ENCODE measurements at regions not wholly inside any gene's neighbourhood (a gene's known extent, or its start where the extent isn't known, plus 50 kb on each side); places are given as distances from the start of the nearest gene placed in this dataset.
"Not testable (repeated sequence)": the region's sequence is repeated elsewhere in the genome, so short reads cannot be mapped to it uniquely, and the experiment has no call there.

GRCh38 chr2:234178330-234179030 lies 128.0 kb downstream of the SPP2 start:
- no peak for DNase-seq

- no peak for DNase-seq
These were observed 125.1 kb downstream of the SPP2 start for GRCh38 chr2:234175649-234176048.

- no peak for DNase-seq
These were observed 124.2 kb downstream of the SPP2 start for GRCh38 chr2:234174742-234175141.

GRCh38 chr2:234172532-234172931 lies 122.0 kb downstream of the SPP2 start:
- no peak for DNase-seq

- no peak for DNase-seq
These were observed 121.6 kb downstream of the SPP2 start for GRCh38 chr2:234172066-234172465.

GRCh38 chr2:234171666-234172065 lies 121.2 kb downstream of the SPP2 start:
- no peak for DNase-seq

GRCh38 chr2:234169674-234170073 lies 119.2 kb downstream of the SPP2 start:
- DNase-seq, result no peak

GRCh38 chr2:234168605-234169570 lies 118.4 kb downstream of the SPP2 start:
- peak in 1 of 2 experiments; percentile 20 for DNase-seq

GRCh38 chr2:234166531-234166930 lies 116.0 kb downstream of the SPP2 start:
- DNase-seq, result no peak

- DNase-seq, result no peak
These were observed 114.9 kb downstream of the SPP2 start for GRCh38 chr2:234165421-234165820.

- no peak for DNase-seq
These were observed 114.3 kb downstream of the SPP2 start for GRCh38 chr2:234164493-234165413.

GRCh38 chr2:234163510-234164045 lies 113.1 kb downstream of the SPP2 start:
- DNase-seq, result no peak

GRCh38 chr2:234162861-234163260 lies 112.4 kb downstream of the SPP2 start:
- DNase-seq, result no peak

- DNase-seq, result no peak
These were observed 111.4 kb downstream of the SPP2 start for GRCh38 chr2:234161932-234162331.

GRCh38 chr2:234158812-234159211 lies 108.3 kb downstream of the SPP2 start:
- DNase-seq, result peak in 1 of 2 experiments; percentile 20

GRCh38 chr2:234157817-234158588 lies 107.5 kb downstream of the SPP2 start:
- no peak for DNase-seq

GRCh38 chr2:234156326-234156725 lies 105.8 kb downstream of the SPP2 start:
- DNase-seq, result no peak

GRCh38 chr2:234152835-234153234 lies 102.3 kb downstream of the SPP2 start:
- not testable (repeated sequence) for DNase-seq

GRCh38 chr2:234147335-234147861 lies 96.9 kb downstream of the SPP2 start:
- DNase-seq, result peak in 1 of 2 experiments; percentile 39

GRCh38 chr2:234146087-234146826 lies 95.8 kb downstream of the SPP2 start:
- peak; percentile 76 to 88 for DNase-seq

GRCh38 chr2:234145511-234145910 lies 95.0 kb downstream of the SPP2 start:
- DNase-seq, result no peak

Measured in SW 1271 (cell line).